H1 (cell line): ENCODE measurements at regions not wholly inside any gene's neighbourhood (a gene's known extent, or its start where the extent isn't known, plus 50 kb on each side); places are given as distances from the start of the nearest gene placed in this dataset.

Experiments used
- CTCF ChIA-PET: fragments of 300-600 bp; sonication (Branson Sonifier 250); formaldehyde crosslinking; loops from one replicate; lab custom pipeline; 2021; ENCODE audit not compliant: partially characterized antibody; lab: Charles Lee
- POLR2A ChIA-PET: fragments of 300-600 bp; sonication (Branson Sonifier 250); formaldehyde crosslinking; loops from one replicate; lab custom pipeline; 2021; ENCODE audit warnings: inconsistent platforms; ENCODE audit not compliant: partially characterized antibody; lab: Charles Lee
- DNase-seq, 2 experiments: peaks; one replicate each; pipeline versions ENCODE4 v3.0.0 to v3.0.0-alpha.2; 2010 to 2022; ENCODE audit warnings: low spot score in 2 of 2, low read depth in 1 of 2, mixed read lengths in 1 of 2
- FAIRE-seq: peaks from 2 replicates; lab custom pipeline; 2011; peaks lifted over from hg19 to GRCh38; lab: Jason Lieb, UNC
- H2AFZ ChIP-seq: 2 replicates; pipeline ENCODE4 v1.8.1; 2012; ENCODE audit warnings: low read length, inconsistent platforms
- H2AK5ac ChIP-seq: 2 replicates; pipeline ENCODE4 v1.6.1; 2013; ENCODE audit warnings: low read depth, low read length
- H2BK120ac ChIP-seq: replicated peaks from 2 replicates; pipeline ENCODE3; 2013; ENCODE audit warnings: low read depth, low read length, inconsistent platforms
- H2BK12ac ChIP-seq: 2 replicates; pipeline ENCODE4 v1.6.1; 2013; ENCODE audit warnings: low read depth, low read length
- H2BK15ac ChIP-seq: 2 replicates; pipeline ENCODE4 v1.6.1; 2013; ENCODE audit warnings: low read length
- H2BK20ac ChIP-seq: 2 replicates; pipeline ENCODE4 v1.6.1; 2013; ENCODE audit warnings: low read length
- H2BK5ac ChIP-seq: 2 replicates; pipeline ENCODE4 v1.6.1; 2013; ENCODE audit warnings: low read depth, low read length
- H3K14ac ChIP-seq: 2 replicates; pipeline ENCODE4 v1.6.1; 2013; ENCODE audit warnings: inconsistent platforms; ENCODE audit not compliant: insufficient read length
- H3K18ac ChIP-seq: 2 replicates; pipeline ENCODE4 v1.6.1; 2013; ENCODE audit warnings: low read length; ENCODE audit errors: extremely low read depth
- H3K23ac ChIP-seq: 2 replicates; pipeline ENCODE4 v1.6.1; 2013; ENCODE audit warnings: inconsistent platforms; ENCODE audit not compliant: insufficient read length
- H3K23me2 ChIP-seq: 2 replicates; pipeline ENCODE4 v1.6.1; 2013; ENCODE audit warnings: low read depth, low read length
- H3K27ac ChIP-seq: 2 replicates; pipeline ENCODE4 v1.6.1; 2011; ENCODE audit warnings: low read depth, low read length, inconsistent platforms
- H3K27me3 ChIP-seq, 4 experiments: replicated peaks in 1 of 4; 1 replicate in 1 of 4; 2 replicates in 3 of 4; pipeline versions ENCODE4 v1.6.1 to v1.8.1; 2011 to 2013; ENCODE audit warnings: low read length in 3 of 4, mild to moderate bottlenecking in 3 of 4, inconsistent platforms in 2 of 4, mixed read lengths in 2 of 4, moderate library complexity in 1 of 4; ENCODE audit not compliant: control insufficient read depth in 3 of 4, insufficient read depth in 3 of 4; ENCODE audit errors: extremely low read depth in 1 of 4
- H3K36me3 ChIP-seq, 4 experiments: 2 replicates each; pipeline versions ENCODE4 v1.6.1 to v1.8.1; 2011 to 2013; ENCODE audit warnings: mild to moderate bottlenecking in 4 of 4, low read length in 3 of 4, moderate library complexity in 2 of 4, control low read depth in 1 of 4, inconsistent platforms in 1 of 4; ENCODE audit not compliant: insufficient read depth in 4 of 4, control insufficient read depth in 2 of 4
- H3K4ac ChIP-seq: replicated peaks from 2 replicates; pipeline ENCODE3; 2013; ENCODE audit warnings: low read length, low read depth, mixed read lengths, inconsistent platforms; ENCODE audit not compliant: insufficient read length
- H3K4me1 ChIP-seq, 4 experiments: replicated peaks in 1 of 4; 1 replicate in 1 of 4; 2 replicates in 3 of 4; pipeline versions ENCODE4 v1.6.1 to v1.8.1; 2011 to 2013; ENCODE audit warnings: low read length in 3 of 4, inconsistent platforms in 2 of 4, mixed read lengths in 1 of 4; ENCODE audit not compliant: insufficient read depth in 4 of 4, control insufficient read depth in 3 of 4
- H3K4me2 ChIP-seq, 2 experiments: 2 replicates each; pipeline versions ENCODE4 v1.6.1 to v1.8.1; 2011 to 2013; ENCODE audit warnings: low read depth in 2 of 2, low read length in 2 of 2, control low read depth in 1 of 2, inconsistent platforms in 1 of 2, mild to moderate bottlenecking in 1 of 2; ENCODE audit not compliant: insufficient read depth in 1 of 2
- H3K4me3 ChIP-seq, 4 experiments: fragments of 200-600, 300-600 bp in 1 of 4; sonication (generic), shearing (Covaris generic), sonication (Bioruptor Twin) in 1 of 4; 2 replicates each; pipeline versions ENCODE4 v1.5.1 to v1.8.1; 2011 to 2016; ENCODE audit warnings: low read length in 4 of 4, low read depth in 3 of 4, control low read depth in 2 of 4, inconsistent platforms in 2 of 4, mild to moderate bottlenecking in 2 of 4, mixed read lengths in 1 of 4, moderate library complexity in 1 of 4; ENCODE audit not compliant: insufficient read depth in 2 of 4; ENCODE audit errors: extremely low read depth in 1 of 4
- H3K56ac ChIP-seq: replicated peaks from 2 replicates; pipeline ENCODE3; 2013; ENCODE audit warnings: low read depth, mild to moderate bottlenecking, mixed read lengths, low read length, inconsistent platforms; ENCODE audit not compliant: insufficient read length
- H3K79me1 ChIP-seq: 2 replicates; pipeline ENCODE4 v1.6.1; 2013; ENCODE audit warnings: low read depth, low read length, control low read depth
- H3K79me2 ChIP-seq, 2 experiments: 2 replicates each; pipeline versions ENCODE4 v1.6.1 to v1.8.1; 2012 to 2013; ENCODE audit warnings: low read length in 2 of 2, mild to moderate bottlenecking in 2 of 2, inconsistent platforms in 1 of 2; ENCODE audit not compliant: insufficient read depth in 2 of 2, control insufficient read depth in 1 of 2
- H3K9ac ChIP-seq, 4 experiments: replicated peaks in 1 of 4; 1 replicate in 1 of 4; 2 replicates in 3 of 4; pipeline versions ENCODE4 v1.6.1 to v1.8.1; 2011 to 2013; ENCODE audit warnings: low read depth in 3 of 4, low read length in 3 of 4, control low read depth in 2 of 4, mild to moderate bottlenecking in 2 of 4, moderate library complexity in 2 of 4, inconsistent platforms in 1 of 4; ENCODE audit errors: extremely low read depth in 1 of 4
- H3K9me3 ChIP-seq, 2 experiments: 2 replicates each; pipeline versions ENCODE4 v1.6.1 to v1.8.1; 2012 to 2013; ENCODE audit warnings: mild to moderate bottlenecking in 2 of 2, moderate library complexity in 2 of 2, control low read depth in 1 of 2, inconsistent platforms in 1 of 2, low read depth in 1 of 2, low read length in 1 of 2, mixed read lengths in 1 of 2; ENCODE audit not compliant: insufficient read depth in 2 of 2
- H4K20me1 ChIP-seq, 2 experiments: replicated peaks in 1 of 2; 2 replicates each; pipeline versions ENCODE3 to v1.8.1; 2011 to 2013; ENCODE audit warnings: inconsistent platforms in 2 of 2, low read length in 2 of 2, mild to moderate bottlenecking in 1 of 2; ENCODE audit not compliant: insufficient read depth in 2 of 2, control insufficient read depth in 1 of 2
- H4K5ac ChIP-seq: 2 replicates; pipeline ENCODE4 v1.6.1; 2013; ENCODE audit warnings: low read length, low read depth, mixed read lengths, inconsistent platforms; ENCODE audit not compliant: insufficient read length
- H4K8ac ChIP-seq: 2 replicates; pipeline ENCODE4 v1.8.0; 2013; ENCODE audit warnings: mild to moderate bottlenecking, moderate library complexity, low read length, inconsistent platforms; ENCODE audit not compliant: insufficient read depth; ENCODE audit errors: extremely low read depth
- H4K91ac ChIP-seq: replicated peaks from 2 replicates; pipeline ENCODE3; 2013; ENCODE audit warnings: low read length, mixed read lengths, inconsistent platforms; ENCODE audit not compliant: insufficient read length
- EGR1 ChIP-seq: IDR thresholded peaks from 2 replicates; pipeline ENCODE4 v1.6.1; 2011; ENCODE audit warnings: low read depth, low read length, borderline replicate concordance
- EZH2 ChIP-seq: fragments of 200-600 bp; sonication (generic); IDR thresholded peaks from 2 replicates; pipeline ENCODE4 v1.7.1; 2012; ENCODE audit warnings: low read depth, mild to moderate bottlenecking, moderate library complexity, low read length, inconsistent platforms; ENCODE audit not compliant: severe bottlenecking
- JUN ChIP-seq: IDR thresholded peaks from 2 replicates; pipeline ENCODE4 v1.6.1; 2011; ENCODE audit warnings: low read depth, mild to moderate bottlenecking, improper control_type of control experiment, low read length
- KDM4A ChIP-seq: IDR thresholded peaks from one replicate; pipeline ENCODE4 v1.7.1; 2012; ENCODE audit warnings: low read depth, mild to moderate bottlenecking, moderate library complexity, low read length, inconsistent platforms; ENCODE audit not compliant: severe bottlenecking
- KDM5A ChIP-seq: fragments of 200-600 bp; IDR thresholded peaks from 2 replicates; pipeline ENCODE4 v1.7.1; 2012; ENCODE audit warnings: mild to moderate bottlenecking, low read length, inconsistent platforms, mixed read lengths
- RAD21 ChIP-seq, 2 experiments: IDR thresholded peaks in 1 of 2; conservative IDR thresholded peaks in 1 of 2; 2 replicates each; pipeline ENCODE4 v1.6.1; 2011; ENCODE audit warnings: low read depth in 2 of 2, low read length in 2 of 2, improper control_type of control experiment in 1 of 2, inconsistent platforms in 1 of 2, mild to moderate bottlenecking in 1 of 2, moderate library complexity in 1 of 2
- SIX5 ChIP-seq: IDR thresholded peaks from 2 replicates; pipeline ENCODE4 v1.6.1; 2011; ENCODE audit warnings: mild to moderate bottlenecking, low read depth, low read length
- TEAD4 ChIP-seq: IDR thresholded peaks from 2 replicates; pipeline ENCODE4 v1.6.1; 2012; ENCODE audit warnings: low read depth, low read length, inconsistent platforms, mixed read lengths
- TF ChIP-seq, protein P1 (sequence below), 3 experiments: IDR thresholded peaks; 1 replicate in 2 of 3; 2 replicates in 1 of 3; pipeline versions ENCODE4 v1.5.1 to v1.6.1; 2011; ENCODE audit warnings: low read length in 3 of 3, mild to moderate bottlenecking in 3 of 3, inconsistent platforms in 2 of 3, low read depth in 1 of 3, moderate library complexity in 1 of 3; ENCODE audit not compliant: insufficient read depth in 1 of 3; ENCODE audit errors: control extremely low read depth in 1 of 3
- TF ChIP-seq, protein P2 (sequence below): IDR thresholded peaks from 2 replicates; pipeline ENCODE4 v1.6.1; 2012; ENCODE audit warnings: inconsistent platforms
- TF ChIP-seq, protein P3 (sequence below): IDR thresholded peaks from 2 replicates; pipeline ENCODE4 v1.6.1; 2012; ENCODE audit warnings: low read length, inconsistent platforms

GRCh38 chr1:187229496-187229895, 400.7 kb downstream of the PLA2G4A start:
- no peaks in the 10 kb centered on the region for H4K20me1 ChIP-seq
- no peaks in the 10 kb centered on the region for H3K79me1 ChIP-seq
- no peak overlapping the region for H2BK5ac ChIP-seq
- no peak overlapping the region for H4K8ac ChIP-seq
- H4K5ac ChIP-seq = no peak overlapping the region
- H2BK20ac ChIP-seq = no peak overlapping the region
- H3K18ac ChIP-seq = no peak overlapping the region
- FAIRE-seq (no peak), DNase-seq (no peak)
- H2BK15ac ChIP-seq = no peak overlapping the region
- ChIA-PET POLR2A (no interaction called here), CTCF (no interaction called here)
- H3K23ac ChIP-seq = no peak overlapping the region
- no peak overlapping the region for H2AK5ac ChIP-seq
- H3K4ac ChIP-seq = no peak overlapping the region
- no peaks in the 10 kb centered on the region; the same call in 1 of the 2 replicates for H3K23me2 ChIP-seq
- no peak overlapping the region for H3K27ac ChIP-seq
- no peak overlapping the region for H4K91ac ChIP-seq
- 0 out of 2 replicates have a peak overlapping the region, but pooled peaks have one; percentile 61 for H2AFZ ChIP-seq
- H3K36me3 ChIP-seq = no peaks in the 10 kb centered on the region
- H3K9me3 ChIP-seq = no peaks in the 10 kb centered on the region
- no peaks in the 10 kb centered on the region for H3K27me3 ChIP-seq
- H3K9ac ChIP-seq = no peak overlapping the region
- H3K79me2 ChIP-seq = no peaks in the 10 kb centered on the region
- no peak overlapping the region for H3K14ac ChIP-seq
- no peak overlapping the region for H3K56ac ChIP-seq
- H2BK12ac ChIP-seq = no peak overlapping the region
- H3K4me2 ChIP-seq = no peak overlapping the region
- H2BK120ac ChIP-seq = no peak overlapping the region
- H3K4me3 ChIP-seq = no peak overlapping the region
- no peaks in the 10 kb centered on the region for H3K4me1 ChIP-seq
- TF ChIP-seq EZH2 = no peak
- TF ChIP-seq, protein P1, sequence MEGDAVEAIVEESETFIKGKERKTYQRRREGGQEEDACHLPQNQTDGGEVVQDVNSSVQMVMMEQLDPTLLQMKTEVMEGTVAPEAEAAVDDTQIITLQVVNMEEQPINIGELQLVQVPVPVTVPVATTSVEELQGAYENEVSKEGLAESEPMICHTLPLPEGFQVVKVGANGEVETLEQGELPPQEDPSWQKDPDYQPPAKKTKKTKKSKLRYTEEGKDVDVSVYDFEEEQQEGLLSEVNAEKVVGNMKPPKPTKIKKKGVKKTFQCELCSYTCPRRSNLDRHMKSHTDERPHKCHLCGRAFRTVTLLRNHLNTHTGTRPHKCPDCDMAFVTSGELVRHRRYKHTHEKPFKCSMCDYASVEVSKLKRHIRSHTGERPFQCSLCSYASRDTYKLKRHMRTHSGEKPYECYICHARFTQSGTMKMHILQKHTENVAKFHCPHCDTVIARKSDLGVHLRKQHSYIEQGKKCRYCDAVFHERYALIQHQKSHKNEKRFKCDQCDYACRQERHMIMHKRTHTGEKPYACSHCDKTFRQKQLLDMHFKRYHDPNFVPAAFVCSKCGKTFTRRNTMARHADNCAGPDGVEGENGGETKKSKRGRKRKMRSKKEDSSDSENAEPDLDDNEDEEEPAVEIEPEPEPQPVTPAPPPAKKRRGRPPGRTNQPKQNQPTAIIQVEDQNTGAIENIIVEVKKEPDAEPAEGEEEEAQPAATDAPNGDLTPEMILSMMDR (IDR thresholded peaks at IDR 0.05; ENCODE audit: control extremely low read depth in 1 of 3, insufficient read depth in 1 of 3, low read depth in 1 of 3, low read length in 3 of 3) = no peak
- TF ChIP-seq, protein P2, sequence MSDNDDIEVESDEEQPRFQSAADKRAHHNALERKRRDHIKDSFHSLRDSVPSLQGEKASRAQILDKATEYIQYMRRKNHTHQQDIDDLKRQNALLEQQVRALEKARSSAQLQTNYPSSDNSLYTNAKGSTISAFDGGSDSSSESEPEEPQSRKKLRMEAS = no peak
- TF ChIP-seq KDM5A = no peak
- TF ChIP-seq EGR1 = no peak
- TF ChIP-seq RAD21 (IDR thresholded peaks at IDR 0.05 in 1 of 2, conservative IDR thresholded peaks at IDR 0.05 in 1 of 2; ENCODE audit: low read depth in 2 of 2, low read length in 2 of 2) = no peak
- TF ChIP-seq, protein P3, sequence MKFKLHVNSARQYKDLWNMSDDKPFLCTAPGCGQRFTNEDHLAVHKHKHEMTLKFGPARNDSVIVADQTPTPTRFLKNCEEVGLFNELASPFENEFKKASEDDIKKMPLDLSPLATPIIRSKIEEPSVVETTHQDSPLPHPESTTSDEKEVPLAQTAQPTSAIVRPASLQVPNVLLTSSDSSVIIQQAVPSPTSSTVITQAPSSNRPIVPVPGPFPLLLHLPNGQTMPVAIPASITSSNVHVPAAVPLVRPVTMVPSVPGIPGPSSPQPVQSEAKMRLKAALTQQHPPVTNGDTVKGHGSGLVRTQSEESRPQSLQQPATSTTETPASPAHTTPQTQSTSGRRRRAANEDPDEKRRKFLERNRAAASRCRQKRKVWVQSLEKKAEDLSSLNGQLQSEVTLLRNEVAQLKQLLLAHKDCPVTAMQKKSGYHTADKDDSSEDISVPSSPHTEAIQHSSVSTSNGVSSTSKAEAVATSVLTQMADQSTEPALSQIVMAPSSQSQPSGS = no peak
- no peak for TF ChIP-seq TEAD4
- TF ChIP-seq KDM4A = no peak
- no peak for TF ChIP-seq SIX5
- no peak for TF ChIP-seq JUN
